Type B pancreatic cell (in vitro differentiated cells): ENCODE measurements at regions not wholly inside any gene's neighbourhood (a gene's known extent, or its start where the extent isn't known, plus 50 kb on each side); places are given as distances from the start of the nearest gene placed in this dataset.
"Not testable (repeated sequence)": the region's sequence is repeated elsewhere in the genome, so short reads cannot be mapped to it uniquely, and the experiment has no call there.

Source experiments
- DNase-seq: peaks from one replicate; pipeline ENCODE4 v3.0.0; 2021; ENCODE audit warnings: mixed read lengths; ENCODE audit not compliant: unreplicated experiment; ENCODE audit errors: extremely low spot score
- H3K27ac Mint-ChIP-seq: 2 replicates; pipeline ENCODE4 v1.8.0; 2021; ENCODE audit warnings: mild to moderate bottlenecking, mixed read lengths
- H3K27me3 Mint-ChIP-seq: 2 replicates; pipeline ENCODE4 v1.8.0; 2021; ENCODE audit warnings: mixed read lengths
- H3K36me3 Mint-ChIP-seq: 2 replicates; pipeline ENCODE4 v1.8.0; 2021; ENCODE audit warnings: mixed read lengths
- H3K4me1 Mint-ChIP-seq: one replicate; pipeline ENCODE4 v1.8.0; 2021; ENCODE audit warnings: mixed read lengths; ENCODE audit not compliant: unreplicated experiment
- H3K4me3 Mint-ChIP-seq: 2 replicates; pipeline ENCODE4 v1.8.0; 2021; ENCODE audit warnings: mild to moderate bottlenecking, mixed read lengths
- H3K9me3 Mint-ChIP-seq: 2 replicates; pipeline ENCODE4 v1.8.0; 2021; ENCODE audit warnings: mixed read lengths
- CTCF ChIP-seq: fragments of 200-600 bp; sonication (generic); conservative IDR thresholded peaks from 2 replicates; pipeline ENCODE4 v1.5.0; 2021; ENCODE audit warnings: antibody characterized with exemption, mild to moderate bottlenecking

GRCh38 chr2:53610260-53610659, 157.3 kb upstream of the CHAC2 start:
- no peak overlapping the region for H3K27ac Mint-ChIP-seq
- H3K4me1 Mint-ChIP-seq = peaks cover 5% of the 10 kb centered on the region
- H3K4me3 Mint-ChIP-seq = no peak overlapping the region
- no peaks in the 10 kb centered on the region for H3K9me3 Mint-ChIP-seq
- DNase-seq = no peak
- H3K36me3 Mint-ChIP-seq = no peaks in the 10 kb centered on the region
- no peak for TF ChIP-seq CTCF
- no peaks in the 10 kb centered on the region for H3K27me3 Mint-ChIP-seq

GRCh38 chr2:53609551-53609950, 158.1 kb upstream of the CHAC2 start:
- no peak for DNase-seq

GRCh38 chr2:53608293-53608692, 159.3 kb upstream of the CHAC2 start:
- no peaks in the 10 kb centered on the region for H3K27me3 Mint-ChIP-seq

More at GRCh38 chr2:53609551-53609950, 158.1 kb upstream of the CHAC2 start:
- H3K4me3 Mint-ChIP-seq = no peak overlapping the region
- H3K27me3 Mint-ChIP-seq = no peaks in the 10 kb centered on the region
- TF ChIP-seq CTCF = no peak
- H3K4me1 Mint-ChIP-seq = peaks cover 5% of the 10 kb centered on the region
- no peak overlapping the region for H3K27ac Mint-ChIP-seq
- no peaks in the 10 kb centered on the region for H3K36me3 Mint-ChIP-seq
- H3K9me3 Mint-ChIP-seq = no peaks in the 10 kb centered on the region

GRCh38 chr2:53600815-53601214, 166.8 kb upstream of the CHAC2 start:
- H3K9me3 Mint-ChIP-seq = no peaks in the 10 kb centered on the region
- TF ChIP-seq CTCF = no peak
- DNase-seq = no peak
- H3K4me3 Mint-ChIP-seq = no peak overlapping the region
- H3K4me1 Mint-ChIP-seq = no peaks in the 10 kb centered on the region
- H3K36me3 Mint-ChIP-seq = no peaks in the 10 kb centered on the region
- no peaks in the 10 kb centered on the region for H3K27me3 Mint-ChIP-seq
- no peak overlapping the region for H3K27ac Mint-ChIP-seq

More at GRCh38 chr2:53608293-53608692, 159.3 kb upstream of the CHAC2 start:
- Mint-ChIP-seq H3K4me1 (peaks cover 5% of the 10 kb centered on the region), H3K27ac (no peak overlapping the region), H3K9me3 (no peaks in the 10 kb centered on the region), H3K4me3 (no peak overlapping the region), H3K36me3 (no peaks in the 10 kb centered on the region)
- TF ChIP-seq CTCF = no peak
- no peak for DNase-seq

- not testable (repeated sequence) for H3K9me3 Mint-ChIP-seq, H3K4me1 Mint-ChIP-seq, DNase-seq, H3K36me3 Mint-ChIP-seq, H3K27me3 Mint-ChIP-seq
- Mint-ChIP-seq H3K27ac (peak overlapping the region; percentile 84), H3K4me3 (peak overlapping the region; percentile 82)
Measured at GRCh38 chr2:53586733-53587612, 180.6 kb upstream of the CHAC2 start.

GRCh38 chr2:53584986-53585385, 182.6 kb upstream of the CHAC2 start:
- no peaks in the 10 kb centered on the region for H3K36me3 Mint-ChIP-seq
- no peaks in the 10 kb centered on the region for H3K9me3 Mint-ChIP-seq
- peaks cover 3% of the 10 kb centered on the region for H3K27me3 Mint-ChIP-seq
- no peak overlapping the region for H3K4me3 Mint-ChIP-seq
- no peak for TF ChIP-seq CTCF
- no peak overlapping the region for H3K27ac Mint-ChIP-seq
- no peaks in the 10 kb centered on the region for H3K4me1 Mint-ChIP-seq
- no peak for DNase-seq
